DMS79 treated with DMSO at 0.1 percent for 48 hours (cell line): ENCODE measurements at regions not wholly inside any gene's neighbourhood (a gene's known extent, or its start where the extent isn't known, plus 50 kb on each side); places are given as distances from the start of the nearest gene placed in this dataset.
A peak's percentile ranks its signal among the peaks of the same experiment; 100 is the strongest.

Source experiments
- DNase-seq: peaks from one replicate; lab custom pipeline; 2025; lab: John Stamatoyannopoulos, UW

DNA sequence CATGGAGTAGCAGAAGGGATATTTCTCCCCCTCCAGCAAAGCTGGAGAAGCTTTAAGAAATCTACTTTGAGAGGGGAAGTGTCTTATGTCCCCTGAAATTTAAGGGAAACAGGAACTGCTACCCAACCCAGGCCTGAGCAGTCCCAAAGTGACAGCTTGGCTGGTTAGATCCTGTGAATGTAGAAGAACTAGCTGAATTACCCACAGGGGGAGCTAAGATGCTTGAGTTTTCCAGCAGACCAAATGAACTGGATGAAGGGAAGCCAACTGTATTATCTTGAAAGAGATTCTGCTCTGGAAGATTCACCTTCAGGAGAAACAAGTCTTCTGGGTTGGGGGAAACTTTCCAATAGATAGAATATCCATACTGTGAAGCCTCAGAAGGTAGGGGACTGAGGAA, 303.3 kb upstream of the MMS22L start:
- DNase-seq, result no peak

DNA sequence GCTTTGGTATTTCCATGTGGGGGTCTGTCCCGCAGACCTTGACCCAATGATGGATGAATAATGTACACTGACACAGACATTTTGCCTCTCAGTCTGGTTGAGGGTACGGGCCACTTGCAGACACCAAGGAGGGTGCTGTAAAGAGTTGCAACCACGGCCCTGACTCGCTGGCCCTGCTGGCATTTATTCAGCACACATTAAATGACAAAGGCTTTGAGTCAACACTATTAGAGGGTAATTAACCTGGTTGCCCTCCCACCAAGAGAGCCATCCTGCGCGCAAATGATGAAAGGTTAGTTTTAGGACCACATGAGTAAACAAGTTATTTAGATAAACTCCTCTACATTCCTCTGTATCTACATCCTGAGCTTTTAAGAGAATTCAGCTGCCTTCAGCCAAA, 308.9 kb upstream of the MMS22L start:
- DNase-seq, result no peak

DNA sequence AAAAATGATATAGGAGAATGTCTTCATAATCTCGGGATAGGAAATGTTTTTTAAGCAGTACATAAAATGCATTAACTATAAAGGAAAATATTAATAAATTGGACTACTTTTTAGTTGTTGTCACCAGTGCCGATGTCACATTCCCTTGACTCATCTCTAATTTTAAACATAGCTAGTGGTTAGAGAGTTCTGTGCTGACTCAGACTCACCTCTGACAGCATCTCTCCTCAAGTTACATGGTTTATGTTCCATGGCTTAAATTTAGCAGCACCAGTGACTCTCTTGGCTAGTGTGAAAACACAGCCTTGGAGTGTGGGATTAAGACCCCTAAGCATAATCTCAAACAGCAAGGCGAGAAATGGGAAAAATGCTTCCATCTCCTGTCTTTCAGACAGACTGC, 311.8 kb upstream of the MMS22L start:
- no peak for DNase-seq

DNA sequence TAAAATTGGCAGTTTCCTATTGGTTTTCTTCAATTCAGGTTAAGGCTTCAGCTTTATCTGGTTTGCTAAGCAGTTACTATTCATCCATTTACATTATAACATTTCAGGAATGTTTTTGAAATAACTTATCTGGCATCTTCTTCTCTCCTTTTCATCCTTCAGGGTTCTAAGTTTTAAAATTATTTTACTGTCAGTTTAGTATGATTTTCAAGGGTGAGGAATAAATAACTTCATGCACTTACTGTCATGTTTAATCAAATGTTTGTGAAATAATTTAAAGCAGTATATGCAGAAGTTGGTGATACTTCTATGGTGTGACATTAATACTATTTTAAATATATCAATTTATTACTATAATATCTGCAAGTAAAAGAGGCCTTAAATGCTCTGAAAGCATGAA, 338.1 kb upstream of the MMS22L start:
- no peak for DNase-seq

DNA sequence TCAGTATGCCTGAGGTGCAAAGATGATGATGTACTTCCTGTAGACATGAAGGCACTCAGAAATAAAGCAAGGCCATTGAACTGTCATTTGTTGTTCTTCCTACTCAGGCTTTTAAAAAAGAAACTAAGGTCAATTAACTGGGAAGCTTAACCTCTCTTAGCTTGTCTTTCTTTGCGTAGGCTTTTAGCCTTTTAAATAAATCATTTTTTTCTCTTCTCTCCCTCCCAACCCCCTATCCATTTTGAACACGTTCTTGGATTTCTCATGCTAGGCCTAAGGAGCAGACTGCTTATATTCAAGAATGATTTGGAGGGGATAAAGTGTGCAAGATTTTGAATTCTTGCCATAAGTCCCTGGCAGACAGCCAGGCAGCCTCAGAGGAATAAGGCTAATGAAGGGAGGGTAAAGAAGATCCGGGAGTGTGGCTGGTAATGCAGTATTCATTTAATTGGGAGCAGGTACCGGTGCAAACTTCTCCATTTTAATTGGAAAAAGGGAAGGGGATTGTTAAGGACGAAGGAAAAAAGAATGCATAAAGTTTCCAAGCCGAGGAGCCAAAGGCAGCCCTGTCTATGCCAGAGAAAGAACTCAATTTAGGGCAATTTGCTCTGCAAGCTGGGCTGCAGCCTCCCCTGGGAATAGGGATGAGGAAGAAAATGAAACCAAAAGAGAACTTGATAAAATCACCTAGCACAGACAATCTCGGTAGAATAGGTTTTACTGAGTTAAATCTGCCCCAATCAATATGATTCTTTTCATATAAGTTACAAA, 343.8 kb upstream of the MMS22L start:
- DNase-seq, result peak; percentile 73

DNA sequence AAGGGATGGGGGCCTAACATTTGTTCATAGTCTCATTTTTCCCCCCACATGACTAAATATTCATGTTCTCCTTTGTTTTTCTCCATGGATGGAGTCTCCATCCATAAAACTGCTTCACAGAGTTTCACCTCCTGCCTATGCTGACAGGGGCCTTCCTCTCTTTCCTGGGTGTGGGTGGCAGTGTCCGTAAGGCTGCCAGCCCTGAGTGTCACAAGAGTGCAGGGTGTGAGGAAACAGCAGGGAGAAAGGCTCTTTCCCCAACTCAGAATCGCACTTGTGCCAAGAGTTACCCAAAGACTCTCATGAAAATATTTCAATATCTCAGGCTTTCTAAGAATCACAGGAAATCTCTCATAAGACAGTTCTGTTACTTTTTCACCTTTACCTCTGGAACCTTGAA, 346.2 kb upstream of the MMS22L start:
- DNase-seq, result no peak

DNA sequence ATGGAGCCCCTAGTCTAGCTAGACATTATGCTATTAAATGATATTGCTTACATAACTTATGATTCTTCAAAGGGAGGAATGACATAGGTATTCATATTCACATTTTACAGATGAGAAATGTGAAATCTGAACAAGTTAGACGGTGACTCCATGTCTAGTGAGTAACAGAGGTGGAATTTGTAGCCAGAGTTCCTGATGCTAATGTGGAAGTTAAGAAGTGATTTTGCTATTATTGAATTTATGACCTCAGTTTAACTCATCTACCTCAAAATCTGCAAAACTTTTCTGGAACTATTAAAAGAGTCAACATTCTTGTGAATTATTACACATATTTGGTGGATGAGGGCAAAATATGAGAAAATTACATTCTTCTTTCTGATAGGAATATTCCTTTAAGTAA, 347.6 kb upstream of the MMS22L start:
- no peak for DNase-seq

DNA sequence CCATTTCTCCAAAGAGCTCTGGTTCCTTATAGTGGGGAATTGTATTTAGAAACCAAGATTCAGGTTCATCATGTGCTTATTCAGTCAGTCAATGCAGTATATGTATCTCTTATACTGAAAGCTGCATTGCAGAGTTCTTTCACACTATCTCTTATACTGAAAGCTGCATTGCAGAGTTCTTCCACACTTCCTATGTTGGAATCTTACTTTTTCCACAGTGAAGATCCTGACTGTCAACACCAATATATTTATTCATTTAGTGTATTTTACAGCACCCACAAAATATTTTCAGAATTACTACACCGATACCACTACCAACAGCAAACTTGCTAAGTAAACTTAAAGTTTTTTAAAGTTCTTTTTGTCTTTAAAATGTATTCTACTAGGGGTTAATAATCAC, 349.3 kb upstream of the MMS22L start:
- no peak for DNase-seq

DNA sequence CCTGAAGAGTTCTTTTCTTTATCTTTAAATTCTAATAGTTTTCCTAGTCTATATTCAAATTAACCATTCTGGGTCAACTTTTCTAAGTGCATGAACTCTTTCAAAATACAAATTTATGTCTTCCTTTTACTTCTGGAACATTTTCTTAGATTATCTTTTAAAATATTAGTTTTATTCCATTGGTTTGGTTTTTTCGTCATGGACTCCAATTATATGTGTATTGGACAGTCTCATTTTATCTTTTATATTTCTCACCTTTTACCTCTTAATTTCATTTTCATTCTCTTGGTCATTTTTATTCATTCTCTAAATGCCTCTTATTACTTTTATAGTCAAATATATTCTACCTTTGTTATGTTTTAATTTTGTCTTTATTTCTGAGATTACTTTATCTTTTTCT, 356.7 kb upstream of the MMS22L start:
- no peak for DNase-seq

DNA sequence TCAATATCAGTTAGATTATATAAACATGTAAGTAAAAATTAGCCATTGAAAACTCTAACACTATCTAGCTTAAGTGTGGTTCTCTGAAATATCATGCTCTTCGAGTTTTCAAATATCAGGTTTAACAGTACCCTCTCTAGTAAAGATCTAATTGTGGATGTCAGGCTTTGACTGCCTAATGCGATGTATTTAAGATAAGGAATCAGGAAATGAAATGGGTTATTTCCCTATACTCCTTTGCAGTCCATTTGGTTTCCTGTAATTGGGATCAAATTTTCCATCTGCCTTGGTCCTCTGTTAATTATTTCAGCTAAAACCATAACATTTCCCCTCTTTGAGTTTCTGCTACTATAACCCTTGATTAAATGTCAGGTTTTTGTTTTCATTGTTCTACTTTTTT, 361.3 kb upstream of the MMS22L start:
- no peak for DNase-seq

DNA sequence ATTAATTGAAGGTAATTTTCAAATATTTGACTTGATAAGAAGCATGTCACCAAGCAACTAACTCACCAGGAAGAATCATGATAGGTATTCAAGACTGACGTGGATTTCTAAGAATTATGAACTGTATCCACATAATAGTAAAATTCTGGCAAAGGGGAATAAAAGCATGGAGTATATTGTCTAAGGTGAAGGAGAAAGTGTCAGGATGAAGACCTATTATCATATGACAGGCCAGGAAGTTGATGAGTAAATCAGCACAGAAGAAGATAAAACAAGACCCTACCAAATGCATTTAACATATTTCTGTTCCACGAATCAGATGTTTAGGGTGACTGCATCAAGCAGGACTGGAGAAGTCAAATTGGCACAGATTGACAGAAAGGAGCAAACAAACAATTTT, 362.7 kb upstream of the MMS22L start:
- DNase-seq, result no peak

DNA sequence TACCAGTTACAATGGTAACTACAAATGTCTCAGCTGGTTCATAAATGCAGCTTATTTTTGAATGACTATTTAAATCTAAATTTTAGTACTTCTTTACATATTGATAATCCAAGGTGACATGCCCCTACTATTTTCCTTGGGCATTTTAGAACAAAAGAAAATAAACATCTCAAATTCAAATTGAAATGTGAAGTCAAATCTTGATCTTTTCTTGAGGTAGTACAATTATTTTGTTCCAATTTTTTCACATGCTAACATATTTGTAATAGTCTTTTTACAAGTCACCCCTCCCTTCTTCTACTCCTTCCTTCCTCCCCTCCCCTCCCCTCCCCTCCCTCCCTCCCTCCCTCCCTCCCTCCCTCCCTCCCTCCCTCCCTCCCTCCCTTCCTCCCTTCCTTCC, 370.1 kb upstream of the MMS22L start:
- no peak for DNase-seq

DNA sequence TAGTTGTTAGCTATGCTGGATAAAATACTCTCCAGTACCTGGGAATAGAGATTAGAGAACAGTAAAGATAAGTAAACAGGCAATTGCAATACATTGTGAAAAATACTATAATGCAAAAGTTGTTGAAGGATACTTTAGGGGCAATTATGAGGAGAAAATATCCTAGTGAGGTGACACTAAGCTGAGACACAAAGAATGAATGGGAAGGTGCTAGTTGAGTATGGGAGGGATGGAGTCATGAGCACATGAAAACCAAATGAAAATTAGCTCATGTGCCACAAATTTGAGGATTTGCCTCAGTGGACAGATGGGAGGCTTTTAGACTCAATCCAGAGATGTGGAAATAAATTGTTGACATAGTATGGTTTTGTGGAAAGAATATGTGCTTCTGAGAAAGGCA, 370.5 kb upstream of the MMS22L start:
- no peak for DNase-seq

DNA sequence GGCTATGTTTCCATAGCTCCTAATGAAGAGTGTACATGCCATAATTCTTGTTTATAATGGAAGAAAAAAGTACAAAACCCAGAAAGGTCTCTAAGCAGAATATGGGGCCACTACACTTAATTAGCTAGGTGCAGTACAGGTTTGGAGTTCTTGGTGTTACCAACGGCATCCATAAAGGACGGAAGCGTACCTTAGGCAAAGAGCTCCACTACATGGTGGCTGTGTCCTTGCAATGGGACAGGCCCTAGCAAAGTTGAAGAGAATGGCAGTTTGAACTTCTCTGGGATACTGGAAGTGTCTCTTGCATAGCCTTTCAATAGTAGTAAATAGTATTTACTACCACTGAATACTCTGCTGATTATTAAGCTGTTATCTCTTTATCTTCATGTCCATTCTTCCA, 371.7 kb upstream of the MMS22L start:
- DNase-seq, result no peak

DNA sequence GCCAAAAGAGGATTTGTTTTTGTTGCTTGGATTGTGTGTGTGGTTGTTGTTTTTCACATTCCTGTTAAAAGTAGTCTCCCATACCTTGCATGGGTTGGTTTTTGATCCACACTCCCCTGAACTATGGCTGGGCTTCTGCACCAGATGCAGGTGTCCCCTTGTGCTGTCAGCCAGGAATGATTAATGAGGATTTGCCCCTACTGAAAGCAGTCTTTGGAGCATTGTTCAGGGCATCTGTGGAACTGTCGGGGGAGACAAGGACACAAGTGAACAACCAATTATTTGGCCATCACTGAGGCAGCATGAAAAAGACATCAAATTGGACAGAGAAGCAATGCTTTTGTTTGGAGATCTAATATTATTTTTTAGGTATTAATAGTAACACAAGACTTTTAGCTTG, 373.2 kb upstream of the MMS22L start:
- DNase-seq, result no peak

DNA sequence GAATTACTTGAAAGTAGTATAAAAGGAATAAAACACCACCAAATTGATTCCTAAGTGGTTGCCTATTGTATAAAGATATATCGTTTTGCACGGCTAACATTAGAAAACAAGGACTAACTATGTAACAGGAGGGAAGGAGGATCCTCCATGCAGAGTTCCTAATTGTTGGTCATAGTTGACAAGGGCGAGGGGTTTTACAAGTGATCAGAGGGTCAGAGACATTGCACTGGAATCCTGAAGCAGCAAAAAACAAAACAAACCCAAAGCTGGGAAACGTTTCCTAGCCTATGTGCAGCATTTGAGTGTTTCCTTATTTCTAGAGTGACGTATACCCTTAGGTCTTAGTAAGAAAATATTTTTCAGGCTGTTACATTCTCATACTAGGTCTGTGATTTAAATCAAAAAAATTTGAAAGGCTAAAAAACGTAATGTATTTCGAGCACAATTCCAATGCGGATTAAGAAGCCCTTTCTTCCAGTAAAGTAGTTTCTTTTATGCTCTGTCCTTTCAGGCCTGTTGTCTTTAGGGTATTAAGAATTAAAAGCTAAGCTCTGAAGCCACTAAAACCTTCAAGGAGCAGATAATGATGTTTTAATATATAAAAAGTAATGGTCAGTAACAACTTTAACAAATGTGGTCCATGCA, 373.8 kb upstream of the MMS22L start:
- no peak for DNase-seq

DNA sequence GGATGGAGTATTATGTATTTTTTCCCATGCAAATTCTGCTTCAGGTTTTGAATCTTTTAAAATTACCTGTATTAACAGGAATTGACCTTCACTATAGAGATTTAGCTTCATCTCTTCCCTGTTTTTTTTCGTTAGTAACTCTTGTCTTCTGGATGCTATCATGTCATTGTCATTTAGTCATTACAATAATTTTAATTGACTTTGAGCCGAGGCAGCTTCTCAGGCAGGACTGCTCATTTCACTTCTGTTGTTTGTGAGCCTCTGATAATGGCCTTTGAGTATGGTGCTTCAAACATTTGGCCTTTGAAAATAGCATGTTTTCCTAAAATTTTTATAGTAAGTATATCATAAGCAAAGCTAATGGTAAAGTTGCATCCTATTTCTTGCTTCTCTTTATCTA, 375.1 kb upstream of the MMS22L start:
- no peak for DNase-seq

DNA sequence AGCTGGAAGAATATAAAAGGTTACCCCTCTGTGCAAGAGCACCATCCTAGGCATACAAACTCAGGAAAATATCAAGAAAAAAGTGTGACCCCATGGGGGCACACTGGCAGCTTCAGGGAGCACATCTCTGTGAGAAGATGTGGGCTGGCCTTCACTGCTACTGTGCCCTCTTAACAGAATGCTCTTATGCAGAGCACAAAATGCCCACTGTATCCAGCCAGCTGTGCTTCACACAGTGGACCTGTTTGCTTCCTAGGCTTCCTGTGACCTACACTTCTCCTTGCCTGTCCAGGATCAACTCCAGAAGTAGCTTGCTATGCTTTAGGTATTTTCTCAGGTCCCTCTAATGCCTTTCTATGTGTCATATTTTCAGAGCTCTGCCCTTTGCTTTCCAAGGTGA, 380.2 kb upstream of the MMS22L start:
- no peak for DNase-seq

DNA sequence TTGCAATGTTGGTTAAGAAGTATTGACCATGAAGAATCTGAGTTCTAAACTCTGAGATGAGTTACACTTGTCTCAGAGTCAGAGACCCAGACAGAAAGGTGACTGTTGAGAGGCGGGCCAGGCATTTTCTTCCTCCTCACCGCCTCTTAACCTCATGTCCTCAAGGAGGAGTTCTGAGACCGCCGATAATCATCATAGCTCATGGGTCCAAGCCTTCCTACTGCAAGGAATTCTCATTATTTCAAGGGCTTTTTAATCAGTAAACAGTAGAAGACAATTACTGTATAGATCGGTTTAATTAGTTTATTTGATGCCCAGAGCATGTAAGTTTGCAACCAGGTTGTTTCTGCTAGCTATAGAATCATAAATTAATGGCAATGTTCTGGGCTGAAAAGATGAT, 382.4 kb upstream of the MMS22L start:
- no peak for DNase-seq

DNA sequence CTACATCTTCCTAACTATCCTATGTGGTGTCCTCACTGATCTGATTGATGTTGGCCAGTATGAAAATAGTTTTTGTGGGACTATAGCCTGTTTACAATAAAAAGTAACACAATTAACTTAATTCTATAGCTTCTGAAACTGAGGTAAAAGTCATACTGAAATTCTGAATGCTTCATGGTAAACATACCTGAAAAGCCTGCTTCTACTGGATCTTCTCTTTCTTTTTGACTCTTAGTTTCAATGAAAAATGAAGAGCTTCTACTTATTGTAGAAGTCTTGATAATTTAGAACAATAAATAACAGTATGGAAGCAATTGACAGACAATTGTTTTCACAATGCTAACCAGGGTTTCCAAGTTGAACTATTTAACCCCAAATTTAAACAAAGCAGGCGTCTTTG, 383.9 kb upstream of the MMS22L start:
- DNase-seq, result no peak

DNA sequence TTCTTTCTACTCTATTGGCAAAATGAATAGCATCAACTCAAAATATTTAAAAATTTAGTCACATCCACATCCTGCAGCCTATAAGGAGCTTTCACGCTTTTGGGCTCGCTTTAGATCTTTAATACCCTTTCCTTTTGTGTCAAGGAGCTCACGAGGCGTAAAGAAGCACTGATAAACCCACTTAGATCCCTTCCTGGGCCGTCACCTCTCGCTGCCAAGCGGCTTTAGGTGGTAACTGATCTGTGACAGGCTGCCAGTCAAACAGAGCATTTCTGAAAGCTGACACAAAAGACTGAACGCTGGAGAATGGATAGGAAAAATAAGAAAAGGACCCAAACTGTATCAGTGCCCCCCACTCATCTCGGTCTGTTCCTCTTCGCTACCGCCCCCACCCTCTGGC, 385.7 kb upstream of the MMS22L start:
- no peak for DNase-seq

DNA sequence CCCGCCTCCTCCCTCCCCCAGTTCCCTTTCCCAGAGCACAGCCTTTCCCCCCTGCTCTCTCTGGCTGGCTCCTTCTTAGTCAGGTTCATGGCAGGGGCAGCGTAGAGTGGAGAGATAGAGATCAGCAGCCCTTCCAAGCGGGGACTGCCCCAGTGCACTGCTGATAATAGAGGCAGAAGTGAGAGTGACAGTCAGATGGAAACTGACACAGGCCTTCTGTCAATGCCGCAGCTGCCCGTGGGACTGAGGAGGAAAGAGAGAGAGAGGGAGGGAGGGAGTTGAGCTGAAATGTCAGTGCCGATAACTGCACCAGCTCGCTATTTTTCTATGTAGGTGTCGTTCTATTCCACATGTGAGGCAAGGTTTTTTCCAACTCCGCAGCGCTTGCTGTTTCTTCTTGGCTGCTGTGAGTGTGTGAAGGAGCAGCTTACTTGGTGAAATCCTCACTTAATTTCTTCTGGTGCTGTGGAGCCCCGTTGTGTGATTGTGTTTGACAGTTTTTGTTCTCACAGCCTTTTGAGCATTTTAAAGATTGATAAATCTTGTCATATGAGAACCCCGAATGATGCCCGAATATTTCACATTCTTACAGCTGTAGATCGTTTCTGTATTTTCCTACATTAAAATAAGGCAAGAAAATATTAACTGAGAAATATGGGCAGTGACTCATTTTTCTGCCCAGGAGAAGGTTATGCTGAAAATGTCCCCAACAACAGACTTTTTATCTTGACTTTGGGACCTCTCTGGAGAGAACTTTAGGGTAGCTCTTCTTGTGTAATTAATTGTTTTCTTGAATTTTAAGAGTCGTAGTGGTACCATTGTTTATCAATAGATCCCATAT, 386.4 kb upstream of the MMS22L start:
- DNase-seq, result no peak

DNA sequence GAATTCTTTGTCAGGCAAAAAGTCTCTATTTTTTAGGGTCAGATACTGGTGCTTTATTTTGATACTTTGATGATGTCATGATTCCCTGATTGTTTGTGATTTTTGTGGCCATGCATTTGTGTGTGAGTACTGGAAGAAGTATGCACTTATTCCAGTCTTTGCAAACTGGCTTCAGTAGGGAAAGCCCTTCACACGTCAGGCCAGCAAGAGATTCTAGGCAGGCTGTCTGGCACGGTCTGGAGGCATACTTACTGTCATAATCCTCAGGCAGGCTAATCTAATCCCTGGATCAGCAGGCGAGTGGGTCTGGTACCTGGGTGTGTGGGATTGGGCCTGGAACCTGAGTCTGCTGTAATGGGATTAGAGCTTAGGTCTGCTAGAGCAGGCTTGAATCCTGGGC, 391.8 kb upstream of the MMS22L start:
- DNase-seq, result no peak
